ENCODE measurements at regions not wholly inside any gene's neighbourhood (a gene's known extent, or its start where the extent isn't known, plus 50 kb on each side); places are given as distances from the start of the nearest gene placed in this dataset.

DNA sequence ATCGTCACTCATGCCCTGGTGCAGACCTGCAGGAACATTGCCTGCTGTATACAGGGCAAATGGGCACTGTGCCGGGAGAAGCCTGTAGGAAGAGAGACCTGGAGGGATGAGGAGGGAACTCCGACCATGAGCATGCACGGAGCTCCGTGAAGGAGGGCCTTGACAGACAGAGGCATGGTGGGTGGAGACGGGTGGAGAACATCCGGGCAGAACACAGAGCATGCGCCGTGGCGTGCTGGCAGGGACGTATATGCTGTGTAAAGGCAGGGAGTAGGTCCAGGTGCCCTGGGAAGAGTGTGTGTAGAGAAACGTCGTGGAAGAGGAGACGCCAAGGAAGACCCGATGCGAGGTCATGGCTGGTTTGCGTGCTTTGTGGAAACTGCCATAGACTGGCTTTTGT is 133.0 kb upstream of the FAN1 start:
- no peaks in the 10 kb centered on the region for H3K27me3 ChIP-seq (ENCODE audit: insufficient read depth, low read length, poor library complexity)

DNA sequence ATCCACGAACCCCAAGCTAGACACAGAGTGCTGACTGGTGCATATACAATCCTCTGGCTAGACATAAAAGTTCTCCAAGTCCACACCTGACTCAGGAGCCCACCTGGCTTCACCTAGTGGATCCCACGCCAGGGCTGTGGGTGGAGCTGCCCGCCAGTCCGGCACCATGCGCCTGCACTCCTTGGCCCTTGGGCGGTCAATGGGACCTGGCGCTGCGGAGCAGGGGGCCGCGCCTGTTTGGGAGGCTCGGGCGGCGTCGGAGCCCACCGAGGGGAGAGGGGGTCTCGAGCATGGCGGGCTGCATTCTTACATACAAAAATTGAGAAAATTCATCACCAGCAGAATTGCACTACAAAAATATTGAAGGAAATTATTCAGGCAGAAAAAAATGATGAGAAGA is 120.7 kb upstream of the FAN1 start:
- no peak overlapping the region for H3K4me2 ChIP-seq (ENCODE audit: insufficient read depth, low read length)
- TF ChIP-seq, protein P1, sequence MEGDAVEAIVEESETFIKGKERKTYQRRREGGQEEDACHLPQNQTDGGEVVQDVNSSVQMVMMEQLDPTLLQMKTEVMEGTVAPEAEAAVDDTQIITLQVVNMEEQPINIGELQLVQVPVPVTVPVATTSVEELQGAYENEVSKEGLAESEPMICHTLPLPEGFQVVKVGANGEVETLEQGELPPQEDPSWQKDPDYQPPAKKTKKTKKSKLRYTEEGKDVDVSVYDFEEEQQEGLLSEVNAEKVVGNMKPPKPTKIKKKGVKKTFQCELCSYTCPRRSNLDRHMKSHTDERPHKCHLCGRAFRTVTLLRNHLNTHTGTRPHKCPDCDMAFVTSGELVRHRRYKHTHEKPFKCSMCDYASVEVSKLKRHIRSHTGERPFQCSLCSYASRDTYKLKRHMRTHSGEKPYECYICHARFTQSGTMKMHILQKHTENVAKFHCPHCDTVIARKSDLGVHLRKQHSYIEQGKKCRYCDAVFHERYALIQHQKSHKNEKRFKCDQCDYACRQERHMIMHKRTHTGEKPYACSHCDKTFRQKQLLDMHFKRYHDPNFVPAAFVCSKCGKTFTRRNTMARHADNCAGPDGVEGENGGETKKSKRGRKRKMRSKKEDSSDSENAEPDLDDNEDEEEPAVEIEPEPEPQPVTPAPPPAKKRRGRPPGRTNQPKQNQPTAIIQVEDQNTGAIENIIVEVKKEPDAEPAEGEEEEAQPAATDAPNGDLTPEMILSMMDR (IDR thresholded peaks at IDR 0.05; ENCODE audit: borderline replicate concordance, extremely low read depth, low read length, poor library complexity, severe bottlenecking), result no peak
- no peak for TF ChIP-seq EZH2 (IDR thresholded peaks at IDR 0.05; ENCODE audit: borderline replicate concordance, low read depth, low read length, severe bottlenecking)

More for the DNA sequence above, 133.0 kb upstream of the FAN1 start:
- no peak overlapping the region for H3K4me3 ChIP-seq (ENCODE audit: low read depth in 1 of 2, low read length in 2 of 2)
- DNase-seq (no peak), ATAC-seq (ENCODE audit: insufficient read depth, low read depth) (no peak)
- peaks cover 44% of the 10 kb centered on the region for H3K36me3 ChIP-seq (ENCODE audit: insufficient read depth, low read length)
- H3K79me2 ChIP-seq (ENCODE audit: insufficient read depth, low read length), result no peaks in the 10 kb centered on the region
- H3K4me2 ChIP-seq (ENCODE audit: insufficient read depth, low read length), result no peak overlapping the region
- no peak for TF ChIP-seq EZH2 (IDR thresholded peaks at IDR 0.05; ENCODE audit: borderline replicate concordance, low read depth, low read length, severe bottlenecking)
- TF ChIP-seq, protein P1 (IDR thresholded peaks at IDR 0.05; ENCODE audit: borderline replicate concordance, extremely low read depth, low read length, poor library complexity, severe bottlenecking), result no peak
- no peaks in the 10 kb centered on the region for H4K20me1 ChIP-seq (ENCODE audit: insufficient read depth, low read length)
- H3K9ac ChIP-seq (ENCODE audit: low read depth, low read length), result no peak overlapping the region
- H3K27ac ChIP-seq (ENCODE audit: low read length), result no peak overlapping the region
- no peaks in the 10 kb centered on the region for H3K9me3 ChIP-seq (ENCODE audit: insufficient read depth, low read length, severe bottlenecking)
- no peak overlapping the region for H2AFZ ChIP-seq (ENCODE audit: low read depth, low read length)
- no peaks in the 10 kb centered on the region for H3K4me1 ChIP-seq (ENCODE audit: insufficient read depth, low read length)

DNA sequence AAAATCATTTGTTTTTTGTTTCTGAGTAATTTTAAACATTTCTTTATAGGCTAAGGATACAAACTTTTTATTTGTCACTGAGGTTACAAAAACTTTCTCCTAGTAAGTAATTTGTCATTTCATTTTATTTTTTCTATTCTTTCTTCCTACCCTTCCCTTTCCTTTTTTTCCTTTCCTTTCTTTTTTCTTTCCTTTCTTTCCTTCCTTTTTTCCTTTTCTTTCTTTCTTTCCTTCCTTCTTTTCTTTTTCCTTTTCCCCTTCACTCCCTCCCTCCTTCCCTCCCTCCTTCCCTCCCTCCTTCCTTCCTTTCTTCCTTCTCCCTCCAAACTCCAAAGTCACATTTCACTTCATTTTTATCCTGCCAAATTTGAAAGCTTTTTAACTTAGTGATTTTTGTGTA is 115.1 kb upstream of the FAN1 start:
- no peak overlapping the region for H2AFZ ChIP-seq (ENCODE audit: low read depth, low read length)
- no peak for ATAC-seq (ENCODE audit: insufficient read depth, low read depth)
- TF ChIP-seq EZH2 (IDR thresholded peaks at IDR 0.05; ENCODE audit: borderline replicate concordance, low read depth, low read length, severe bottlenecking), result no peak
- TF ChIP-seq, protein P1 (IDR thresholded peaks at IDR 0.05; ENCODE audit: borderline replicate concordance, extremely low read depth, low read length, poor library complexity, severe bottlenecking), result no peak
- H3K36me3 ChIP-seq (ENCODE audit: insufficient read depth, low read length), result no peaks in the 10 kb centered on the region
- H3K27me3 ChIP-seq (ENCODE audit: insufficient read depth, low read length, poor library complexity), result no peaks in the 10 kb centered on the region
- no peak overlapping the region for H3K9ac ChIP-seq (ENCODE audit: low read depth, low read length)
- no peak overlapping the region for H3K4me2 ChIP-seq (ENCODE audit: insufficient read depth, low read length)
- no peak overlapping the region for H3K27ac ChIP-seq (ENCODE audit: low read length)
- no peaks in the 10 kb centered on the region for H3K9me3 ChIP-seq (ENCODE audit: insufficient read depth, low read length, severe bottlenecking)
- H3K4me1 ChIP-seq (ENCODE audit: insufficient read depth, low read length), result no peaks in the 10 kb centered on the region
- no peak overlapping the region for H3K4me3 ChIP-seq (ENCODE audit: low read depth in 1 of 2, low read length in 2 of 2)
- no peak for DNase-seq
- H4K20me1 ChIP-seq (ENCODE audit: insufficient read depth, low read length), result no peaks in the 10 kb centered on the region
- H3K79me2 ChIP-seq (ENCODE audit: insufficient read depth, low read length), result no peaks in the 10 kb centered on the region

More for the DNA sequence above, 120.7 kb upstream of the FAN1 start:
- no peak overlapping the region for H3K4me3 ChIP-seq (ENCODE audit: low read depth in 1 of 2, low read length in 2 of 2)
- H3K27ac ChIP-seq (ENCODE audit: low read length), result no peak overlapping the region
- no peaks in the 10 kb centered on the region for H3K79me2 ChIP-seq (ENCODE audit: insufficient read depth, low read length)
- no peak for DNase-seq
- no peak overlapping the region for H3K9ac ChIP-seq (ENCODE audit: low read depth, low read length)
- H3K36me3 ChIP-seq (ENCODE audit: insufficient read depth, low read length), result no peaks in the 10 kb centered on the region
- H3K4me1 ChIP-seq (ENCODE audit: insufficient read depth, low read length), result no peaks in the 10 kb centered on the region
- no peak overlapping the region for H2AFZ ChIP-seq (ENCODE audit: low read depth, low read length)
- ATAC-seq (ENCODE audit: insufficient read depth, low read depth), result no peak
- no peaks in the 10 kb centered on the region for H4K20me1 ChIP-seq (ENCODE audit: insufficient read depth, low read length)
- no peaks in the 10 kb centered on the region for H3K27me3 ChIP-seq (ENCODE audit: insufficient read depth, low read length, poor library complexity)
- H3K9me3 ChIP-seq (ENCODE audit: insufficient read depth, low read length, severe bottlenecking), result no peaks in the 10 kb centered on the region

Data from DND-41 (cell line).